ENCODE measurements at regions not wholly inside any gene's neighbourhood (a gene's known extent, or its start where the extent isn't known, plus 50 kb on each side); places are given as distances from the start of the nearest gene placed in this dataset.

DNA sequence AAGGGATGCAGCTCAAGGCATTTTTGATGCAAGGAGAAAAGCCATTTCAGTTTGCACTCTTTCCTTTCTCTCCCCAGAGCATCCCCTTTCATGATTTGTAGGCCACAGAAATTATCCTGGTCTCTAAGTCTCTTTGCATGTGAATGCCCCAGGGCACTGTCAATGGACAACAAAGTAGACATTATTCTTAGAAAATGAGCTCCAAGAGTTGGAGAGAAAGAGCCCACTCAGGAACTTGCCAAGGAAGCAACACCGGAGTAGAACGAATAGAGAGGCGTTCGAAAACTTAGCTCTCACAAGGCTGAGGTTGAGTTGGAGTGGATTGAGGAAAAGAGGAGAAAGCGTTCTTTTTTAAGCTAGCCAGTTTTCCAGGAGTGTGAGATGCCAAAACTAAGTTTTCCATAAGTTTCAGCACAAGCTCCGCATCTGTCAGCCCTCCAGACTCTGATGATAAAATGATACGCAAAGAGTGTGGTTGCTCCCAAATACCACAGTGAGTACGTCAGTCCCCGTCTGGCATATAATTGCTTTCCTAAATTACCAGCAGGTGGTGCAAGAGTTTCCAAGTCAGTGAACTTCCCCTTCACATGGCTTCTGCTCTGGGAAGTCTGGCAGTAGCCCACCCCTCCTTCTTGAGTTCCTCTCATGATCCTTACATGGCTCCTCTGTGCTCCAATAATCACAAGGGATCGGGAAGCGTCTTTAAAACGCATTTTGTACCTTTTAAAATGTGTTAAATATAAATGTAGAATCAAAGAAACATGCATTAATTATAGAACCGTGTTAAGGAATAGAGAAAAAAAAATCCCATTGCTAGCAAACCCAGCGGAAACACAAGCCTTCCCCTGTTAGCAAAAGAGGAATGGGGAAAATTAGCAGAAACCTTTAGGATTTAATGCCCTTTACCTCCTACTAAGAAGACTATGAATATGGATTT, 1060.6 kb upstream of the FANCL start:
- H3K36me3 ChIP-seq (ENCODE audit: insufficient read depth, low read length): no peaks in the 10 kb centered on the region
- H3K27me3 ChIP-seq (ENCODE audit: control insufficient read depth in 1 of 2, insufficient read depth in 2 of 2, low read length in 2 of 2): no peaks in the 10 kb centered on the region
- H3K27ac ChIP-seq (ENCODE audit: low read depth, low read length): no peak overlapping the region
- H3K9ac ChIP-seq (ENCODE audit: low read length): no peak overlapping the region
- no peaks in the 10 kb centered on the region for H3K4me1 ChIP-seq (ENCODE audit: insufficient read depth, low read length)
- no peak overlapping the region for H3K4me3 ChIP-seq (ENCODE audit: low read depth in 1 of 2, low read length in 2 of 2)
- H3K9me3 ChIP-seq (ENCODE audit: low read length): no peaks in the 10 kb centered on the region

DNA sequence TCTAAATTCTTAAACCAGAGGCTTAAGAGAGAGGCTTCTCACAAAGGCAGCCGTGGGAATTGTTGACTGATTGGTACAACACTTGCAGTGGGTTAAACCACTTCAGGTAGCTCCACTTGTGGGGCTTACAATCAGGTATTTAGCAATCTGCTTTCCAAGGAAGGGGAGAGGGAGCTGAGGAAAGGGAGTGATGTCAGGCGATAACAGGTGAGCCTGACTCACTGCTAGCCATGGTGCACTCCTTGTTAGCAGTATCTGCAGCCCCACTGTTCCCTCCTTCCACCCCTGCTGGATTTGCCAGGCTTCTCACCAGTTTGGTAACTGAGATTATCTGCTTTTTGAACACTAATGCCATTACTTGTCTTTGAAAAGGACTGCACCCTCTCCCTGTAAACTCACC, 1056.7 kb upstream of the FANCL start:
- Histone ChIP-seq H3K9ac (ENCODE audit: low read length) (no peak overlapping the region), H3K4me1 (ENCODE audit: insufficient read depth, low read length) (peaks cover 5% of the 10 kb centered on the region), H3K36me3 (ENCODE audit: insufficient read depth, low read length) (no peaks in the 10 kb centered on the region), H3K27ac (ENCODE audit: low read depth, low read length) (no peak overlapping the region), H3K9me3 (ENCODE audit: low read length) (no peaks in the 10 kb centered on the region), H3K4me3 (ENCODE audit: low read depth in 1 of 2, low read length in 2 of 2) (no peak overlapping the region), H3K27me3 (ENCODE audit: control insufficient read depth in 1 of 2, insufficient read depth in 2 of 2, low read length in 2 of 2) (no peaks in the 10 kb centered on the region)

DNA sequence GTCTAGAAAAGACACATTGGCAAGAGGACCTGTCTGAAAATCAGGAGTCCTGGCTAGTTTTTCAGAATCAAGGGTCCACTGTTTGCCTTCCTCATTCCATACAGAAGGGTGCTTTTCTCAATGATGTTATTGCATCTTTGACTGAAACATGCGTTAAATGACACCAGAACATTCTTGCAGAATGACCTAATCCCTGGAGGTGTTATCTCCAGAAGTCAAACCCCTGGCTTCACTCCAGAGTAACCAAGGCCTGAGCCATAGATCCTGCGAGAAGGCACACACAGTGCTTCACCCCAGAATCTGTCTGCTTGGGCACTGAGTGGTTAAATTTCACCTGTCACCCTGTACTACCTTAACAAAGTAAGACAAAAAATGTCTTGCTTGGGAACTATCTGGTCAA, 1055.2 kb upstream of the FANCL start:
- no peaks in the 10 kb centered on the region for H3K9me3 ChIP-seq (ENCODE audit: low read length)
- no peaks in the 10 kb centered on the region for H3K27me3 ChIP-seq (ENCODE audit: control insufficient read depth in 1 of 2, insufficient read depth in 2 of 2, low read length in 2 of 2)
- H3K27ac ChIP-seq (ENCODE audit: low read depth, low read length): no peak overlapping the region
- peaks cover 5% of the 10 kb centered on the region for H3K4me1 ChIP-seq (ENCODE audit: insufficient read depth, low read length)
- H3K36me3 ChIP-seq (ENCODE audit: insufficient read depth, low read length): no peaks in the 10 kb centered on the region
- no peak overlapping the region for H3K4me3 ChIP-seq (ENCODE audit: low read depth in 1 of 2, low read length in 2 of 2)
- H3K9ac ChIP-seq (ENCODE audit: low read length): no peak overlapping the region

DNA sequence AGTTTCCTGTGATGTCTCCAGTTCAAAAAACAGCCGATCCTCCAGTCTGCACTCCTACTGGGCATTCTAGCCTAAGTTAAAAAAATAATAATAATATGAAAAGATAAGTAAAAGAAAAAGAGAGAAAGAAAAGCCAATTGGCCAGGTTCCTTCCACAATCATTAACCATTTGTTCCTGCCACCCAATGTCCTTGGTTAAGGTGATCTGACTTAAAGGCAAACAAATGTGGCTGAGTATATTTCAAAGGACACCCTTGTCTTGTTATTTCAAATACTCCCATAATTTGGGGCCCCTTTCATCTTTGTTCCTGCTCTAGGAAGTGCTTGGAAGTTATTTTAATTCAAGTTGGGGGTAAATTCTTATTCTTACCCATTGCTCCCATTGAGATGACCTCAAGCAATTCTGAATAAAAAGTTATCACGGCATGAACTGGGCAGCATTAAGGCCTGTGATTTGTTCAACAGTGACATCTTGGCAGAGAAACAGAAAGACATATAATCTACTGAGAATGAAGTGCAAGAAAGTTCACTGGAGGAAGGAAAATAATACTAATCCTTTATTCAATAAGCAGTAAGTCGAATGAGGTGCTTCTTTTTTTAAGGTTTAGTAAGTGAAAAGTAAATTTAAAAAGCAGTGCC, 1054.5 kb upstream of the FANCL start:
- Histone ChIP-seq H3K27ac (ENCODE audit: low read depth, low read length) (no peak overlapping the region), H3K9me3 (ENCODE audit: low read length) (no peaks in the 10 kb centered on the region), H3K4me3 (ENCODE audit: low read depth in 1 of 2, low read length in 2 of 2) (no peak overlapping the region), H3K36me3 (ENCODE audit: insufficient read depth, low read length) (no peaks in the 10 kb centered on the region), H3K27me3 (ENCODE audit: control insufficient read depth in 1 of 2, insufficient read depth in 2 of 2, low read length in 2 of 2) (no peaks in the 10 kb centered on the region), H3K4me1 (ENCODE audit: insufficient read depth, low read length) (peaks cover 5% of the 10 kb centered on the region), H3K9ac (ENCODE audit: low read length) (no peak overlapping the region)

DNA sequence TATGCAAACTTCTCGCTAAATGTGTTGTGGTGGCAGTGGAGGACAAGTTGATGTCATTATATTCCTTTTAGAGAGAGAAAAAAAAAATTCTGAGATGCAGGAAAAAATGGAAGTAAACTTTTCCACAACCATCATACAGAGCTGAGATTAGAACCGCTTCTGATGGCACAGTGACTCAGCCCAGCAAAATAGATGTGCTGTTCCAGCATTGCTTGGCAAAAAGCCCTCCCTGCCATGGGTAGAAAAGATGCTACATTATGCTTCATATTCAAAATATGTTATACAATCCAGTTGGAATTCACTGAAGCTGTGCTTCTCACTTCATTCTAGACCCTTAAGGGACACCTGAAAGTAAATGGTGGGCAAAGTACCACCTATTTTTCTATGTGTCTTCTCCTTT, 1047.6 kb upstream of the FANCL start:
- H3K9ac ChIP-seq (ENCODE audit: low read length): no peak overlapping the region
- no peaks in the 10 kb centered on the region for H3K9me3 ChIP-seq (ENCODE audit: low read length)
- H3K36me3 ChIP-seq (ENCODE audit: insufficient read depth, low read length): no peaks in the 10 kb centered on the region
- H3K27ac ChIP-seq (ENCODE audit: low read depth, low read length): no peak overlapping the region
- no peaks in the 10 kb centered on the region for H3K27me3 ChIP-seq (ENCODE audit: control insufficient read depth in 1 of 2, insufficient read depth in 2 of 2, low read length in 2 of 2)
- H3K4me1 ChIP-seq (ENCODE audit: insufficient read depth, low read length): no peaks in the 10 kb centered on the region
- H3K4me3 ChIP-seq (ENCODE audit: low read depth in 1 of 2, low read length in 2 of 2): no peak overlapping the region

DNA sequence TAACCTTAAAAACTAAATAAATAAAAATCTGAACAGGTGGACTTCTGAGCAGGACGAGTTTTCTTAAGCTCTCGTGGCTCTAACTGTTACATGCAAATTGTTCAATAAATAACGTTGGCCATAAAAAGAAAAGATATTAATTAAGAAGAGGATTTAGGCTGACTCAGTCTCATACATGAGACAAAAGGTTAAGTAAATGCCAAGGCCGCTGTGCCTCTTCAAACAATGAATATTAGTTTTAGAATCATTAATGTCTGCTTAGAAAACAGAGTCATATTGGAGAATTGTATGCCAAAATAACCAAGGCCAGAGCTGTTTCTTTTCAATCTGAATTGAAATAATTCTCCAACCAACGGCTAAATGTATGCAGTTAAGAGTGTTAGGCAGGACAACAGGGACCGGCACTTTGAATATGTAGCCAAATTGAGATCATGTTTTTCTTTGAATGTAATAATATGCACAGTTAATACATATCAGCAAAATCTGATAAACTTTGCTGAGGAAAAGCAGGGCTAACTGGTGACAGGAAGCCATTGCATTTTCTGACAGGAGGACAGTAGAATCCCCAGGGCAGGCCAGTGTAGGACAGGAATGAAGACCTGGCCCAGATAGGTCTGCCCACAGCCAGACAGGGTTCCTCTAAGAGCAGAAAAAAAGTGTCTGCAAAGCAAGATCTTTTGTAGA, 1041.4 kb upstream of the FANCL start:
- Histone ChIP-seq H3K9me3 (ENCODE audit: low read length) (no peaks in the 10 kb centered on the region), H3K4me1 (ENCODE audit: insufficient read depth, low read length) (no peaks in the 10 kb centered on the region), H3K27me3 (ENCODE audit: control insufficient read depth in 1 of 2, insufficient read depth in 2 of 2, low read length in 2 of 2) (no peaks in the 10 kb centered on the region), H3K27ac (ENCODE audit: low read depth, low read length) (no peak overlapping the region), H3K4me3 (ENCODE audit: low read depth in 1 of 2, low read length in 2 of 2) (no peak overlapping the region), H3K36me3 (ENCODE audit: insufficient read depth, low read length) (no peaks in the 10 kb centered on the region), H3K9ac (ENCODE audit: low read length) (no peak overlapping the region)

DNA sequence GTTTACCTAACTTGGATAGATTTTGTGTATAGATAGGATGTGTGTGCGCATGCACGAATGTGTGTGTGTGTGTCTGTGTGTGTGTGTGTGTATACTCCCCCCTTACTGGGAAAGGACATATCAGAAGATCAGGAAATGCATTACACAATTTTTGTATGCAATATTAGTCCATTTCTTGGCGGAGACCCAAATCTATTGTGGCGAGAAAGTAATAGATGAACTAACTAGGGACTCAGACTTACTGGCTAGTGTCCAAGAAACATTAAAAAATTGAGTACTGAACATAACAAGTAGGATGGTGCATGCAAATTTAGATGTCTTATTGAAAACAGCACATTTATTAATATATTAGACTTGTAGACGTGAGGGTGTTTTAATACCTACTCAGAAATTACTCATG, 1036.5 kb upstream of the FANCL start:
- no peaks in the 10 kb centered on the region for H3K27me3 ChIP-seq (ENCODE audit: control insufficient read depth in 1 of 2, insufficient read depth in 2 of 2, low read length in 2 of 2)
- no peaks in the 10 kb centered on the region for H3K36me3 ChIP-seq (ENCODE audit: insufficient read depth, low read length)
- H3K4me3 ChIP-seq (ENCODE audit: low read depth in 1 of 2, low read length in 2 of 2): no peak overlapping the region
- no peak overlapping the region for H3K9ac ChIP-seq (ENCODE audit: low read length)
- H3K4me1 ChIP-seq (ENCODE audit: insufficient read depth, low read length): no peaks in the 10 kb centered on the region
- no peak overlapping the region for H3K27ac ChIP-seq (ENCODE audit: low read depth, low read length)
- H3K9me3 ChIP-seq (ENCODE audit: low read length): no peaks in the 10 kb centered on the region

DNA sequence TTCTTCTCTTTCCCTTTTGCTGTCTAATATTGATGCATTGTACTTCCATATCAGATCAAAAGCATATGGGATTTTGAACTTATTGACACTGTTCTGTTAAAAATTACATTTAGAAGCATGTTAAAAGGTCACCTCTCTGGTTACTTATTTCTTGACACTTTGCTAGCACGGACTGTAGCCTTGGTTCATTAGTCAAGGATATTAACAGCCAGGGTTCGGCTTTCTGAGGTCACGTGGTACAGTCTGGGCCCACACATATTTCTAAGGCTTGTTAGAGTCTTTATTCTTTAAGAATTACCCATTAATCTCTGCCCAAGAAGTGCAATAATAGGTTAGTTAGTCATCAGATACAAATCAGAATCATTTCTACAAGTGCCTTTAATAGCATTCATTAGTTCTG, 1035.8 kb upstream of the FANCL start:
- no peaks in the 10 kb centered on the region for H3K4me1 ChIP-seq (ENCODE audit: insufficient read depth, low read length)
- no peak overlapping the region for H3K27ac ChIP-seq (ENCODE audit: low read depth, low read length)
- H3K27me3 ChIP-seq (ENCODE audit: control insufficient read depth in 1 of 2, insufficient read depth in 2 of 2, low read length in 2 of 2): no peaks in the 10 kb centered on the region
- H3K9me3 ChIP-seq (ENCODE audit: low read length): no peaks in the 10 kb centered on the region
- H3K36me3 ChIP-seq (ENCODE audit: insufficient read depth, low read length): no peaks in the 10 kb centered on the region
- H3K9ac ChIP-seq (ENCODE audit: low read length): no peak overlapping the region
- no peak overlapping the region for H3K4me3 ChIP-seq (ENCODE audit: low read depth in 1 of 2, low read length in 2 of 2)

DNA sequence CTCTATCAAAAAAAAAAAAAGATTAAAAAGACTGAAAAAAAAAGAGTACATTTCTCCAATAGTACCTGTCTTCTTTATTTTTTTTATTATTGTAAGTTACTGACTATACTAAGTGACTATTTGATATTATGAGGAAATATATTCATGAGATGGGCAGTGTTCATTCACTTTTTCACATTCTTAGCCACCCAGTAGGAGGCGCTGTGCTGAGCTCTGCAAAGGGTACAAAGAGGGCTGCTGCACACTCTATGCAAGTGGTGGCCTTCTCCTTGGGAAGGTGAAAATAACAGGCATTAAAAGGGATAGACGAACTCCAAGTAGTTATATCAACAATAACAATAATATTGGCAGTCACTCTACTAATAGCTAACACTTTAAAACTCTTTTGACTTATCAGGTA, 1034.9 kb upstream of the FANCL start:
- Histone ChIP-seq H3K36me3 (ENCODE audit: insufficient read depth, low read length) (no peaks in the 10 kb centered on the region), H3K4me3 (ENCODE audit: low read depth in 1 of 2, low read length in 2 of 2) (no peak overlapping the region), H3K27ac (ENCODE audit: low read depth, low read length) (no peak overlapping the region), H3K9ac (ENCODE audit: low read length) (no peak overlapping the region), H3K27me3 (ENCODE audit: control insufficient read depth in 1 of 2, insufficient read depth in 2 of 2, low read length in 2 of 2) (no peaks in the 10 kb centered on the region), H3K9me3 (ENCODE audit: low read length) (no peaks in the 10 kb centered on the region), H3K4me1 (ENCODE audit: insufficient read depth, low read length) (no peaks in the 10 kb centered on the region)

DNA sequence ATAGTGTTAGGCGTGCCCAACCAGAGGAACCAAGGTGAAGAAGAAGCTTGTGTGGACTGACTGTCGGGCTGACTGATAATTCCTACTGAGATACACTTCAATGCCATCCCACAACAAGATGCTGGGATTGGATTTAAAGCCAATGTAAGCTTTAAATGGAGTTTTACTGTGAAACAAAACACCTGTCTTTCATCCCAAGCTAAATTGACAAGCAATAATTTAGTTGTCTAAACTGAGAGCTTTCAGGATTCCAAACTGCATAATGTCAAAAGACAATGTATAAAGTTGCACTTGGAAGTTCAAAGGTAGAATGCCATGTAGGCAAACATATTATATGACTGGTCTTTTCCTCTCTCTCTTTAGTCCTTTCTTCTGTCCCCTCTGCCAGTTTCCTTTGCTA, 1025.3 kb upstream of the FANCL start:
- Histone ChIP-seq H3K27ac (ENCODE audit: low read depth, low read length) (no peak overlapping the region), H3K27me3 (ENCODE audit: control insufficient read depth in 1 of 2, insufficient read depth in 2 of 2, low read length in 2 of 2) (no peaks in the 10 kb centered on the region), H3K9me3 (ENCODE audit: low read length) (no peaks in the 10 kb centered on the region), H3K4me1 (ENCODE audit: insufficient read depth, low read length) (no peaks in the 10 kb centered on the region), H3K4me3 (ENCODE audit: low read depth in 1 of 2, low read length in 2 of 2) (no peak overlapping the region), H3K36me3 (ENCODE audit: insufficient read depth, low read length) (no peaks in the 10 kb centered on the region), H3K9ac (ENCODE audit: low read length) (no peak overlapping the region)

DNA sequence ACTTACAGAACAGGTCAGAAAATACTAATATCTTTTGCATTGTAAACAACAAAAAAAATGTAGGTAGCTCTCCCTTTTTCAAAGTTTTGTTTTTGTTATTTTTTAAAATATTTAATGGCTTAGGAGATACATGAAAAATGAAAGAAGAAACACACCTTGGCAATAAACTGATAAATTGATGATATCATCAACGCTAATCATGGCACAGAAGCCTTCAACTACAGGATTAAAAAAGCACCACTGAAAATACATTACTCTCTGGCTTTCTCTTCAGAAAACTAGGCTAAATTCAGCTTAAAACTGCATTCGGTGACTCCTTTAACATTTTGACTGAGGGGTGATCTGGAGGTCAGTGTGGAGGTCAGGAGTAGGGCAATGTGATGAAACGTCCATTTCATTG, 1018.8 kb upstream of the FANCL start:
- H3K36me3 ChIP-seq (ENCODE audit: insufficient read depth, low read length): no peaks in the 10 kb centered on the region
- no peak overlapping the region for H3K4me3 ChIP-seq (ENCODE audit: low read depth in 1 of 2, low read length in 2 of 2)
- H3K9me3 ChIP-seq (ENCODE audit: low read length): no peaks in the 10 kb centered on the region
- H3K27me3 ChIP-seq (ENCODE audit: control insufficient read depth in 1 of 2, insufficient read depth in 2 of 2, low read length in 2 of 2): no peaks in the 10 kb centered on the region
- no peaks in the 10 kb centered on the region for H3K4me1 ChIP-seq (ENCODE audit: insufficient read depth, low read length)
- H3K27ac ChIP-seq (ENCODE audit: low read depth, low read length): no peak overlapping the region
- H3K9ac ChIP-seq (ENCODE audit: low read length): no peak overlapping the region

All from muscle layer of colon (tissue), 2 donors.